LNCAP (cell line): ENCODE measurements at regions not wholly inside any gene's neighbourhood (a gene's known extent, or its start where the extent isn't known, plus 50 kb on each side); places are given as distances from the start of the nearest gene placed in this dataset.

Source experiments
- TF ChIP-seq, protein P1 (sequence below): fragments of 450-650 bp; IDR thresholded peaks from 2 replicates; pipeline ENCODE4 v1.5.1; 2017; ENCODE audit warnings: mild to moderate bottlenecking

DNA sequence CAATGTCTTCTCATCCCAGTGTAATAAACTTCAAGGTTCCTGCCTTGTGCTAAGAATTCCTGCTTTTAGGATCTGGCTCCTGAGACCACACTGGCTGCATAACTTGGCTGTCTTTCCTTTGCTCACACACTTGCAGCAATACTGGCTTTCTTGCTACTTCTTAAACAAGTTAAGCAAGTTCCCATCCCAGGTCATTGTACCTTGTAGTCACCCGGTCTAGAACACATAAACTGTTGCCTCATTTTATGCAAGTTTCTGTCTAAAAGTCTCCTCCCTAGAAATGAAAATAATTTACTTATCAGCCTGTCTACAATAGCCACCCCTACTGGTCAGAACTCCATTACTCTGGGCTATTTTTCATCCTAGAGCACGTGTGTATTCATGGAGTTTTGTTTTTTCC is 887.9 kb upstream of the FAM98A start:
- TF ChIP-seq, protein P1, sequence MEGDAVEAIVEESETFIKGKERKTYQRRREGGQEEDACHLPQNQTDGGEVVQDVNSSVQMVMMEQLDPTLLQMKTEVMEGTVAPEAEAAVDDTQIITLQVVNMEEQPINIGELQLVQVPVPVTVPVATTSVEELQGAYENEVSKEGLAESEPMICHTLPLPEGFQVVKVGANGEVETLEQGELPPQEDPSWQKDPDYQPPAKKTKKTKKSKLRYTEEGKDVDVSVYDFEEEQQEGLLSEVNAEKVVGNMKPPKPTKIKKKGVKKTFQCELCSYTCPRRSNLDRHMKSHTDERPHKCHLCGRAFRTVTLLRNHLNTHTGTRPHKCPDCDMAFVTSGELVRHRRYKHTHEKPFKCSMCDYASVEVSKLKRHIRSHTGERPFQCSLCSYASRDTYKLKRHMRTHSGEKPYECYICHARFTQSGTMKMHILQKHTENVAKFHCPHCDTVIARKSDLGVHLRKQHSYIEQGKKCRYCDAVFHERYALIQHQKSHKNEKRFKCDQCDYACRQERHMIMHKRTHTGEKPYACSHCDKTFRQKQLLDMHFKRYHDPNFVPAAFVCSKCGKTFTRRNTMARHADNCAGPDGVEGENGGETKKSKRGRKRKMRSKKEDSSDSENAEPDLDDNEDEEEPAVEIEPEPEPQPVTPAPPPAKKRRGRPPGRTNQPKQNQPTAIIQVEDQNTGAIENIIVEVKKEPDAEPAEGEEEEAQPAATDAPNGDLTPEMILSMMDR, result no peak

DNA sequence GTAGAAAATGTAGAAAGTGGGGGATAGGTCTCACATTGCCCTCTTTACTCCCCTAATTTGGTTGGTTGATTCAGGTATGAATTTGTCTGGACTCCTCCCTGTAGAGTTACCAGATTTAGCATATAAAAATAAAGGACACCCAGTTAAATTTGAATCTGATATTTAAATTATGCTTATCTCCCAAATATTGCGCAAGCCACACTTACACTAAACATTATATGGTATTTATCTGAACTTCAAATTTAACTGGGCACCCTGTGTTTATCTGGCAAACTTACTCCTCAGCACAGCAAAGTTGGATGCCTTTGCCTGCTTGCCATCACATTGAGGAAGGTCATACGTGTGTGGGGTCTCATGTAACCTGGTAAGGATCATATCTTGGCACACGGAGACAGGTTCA is 882.4 kb upstream of the FAM98A start:
- TF ChIP-seq, protein P1, result no peak

DNA sequence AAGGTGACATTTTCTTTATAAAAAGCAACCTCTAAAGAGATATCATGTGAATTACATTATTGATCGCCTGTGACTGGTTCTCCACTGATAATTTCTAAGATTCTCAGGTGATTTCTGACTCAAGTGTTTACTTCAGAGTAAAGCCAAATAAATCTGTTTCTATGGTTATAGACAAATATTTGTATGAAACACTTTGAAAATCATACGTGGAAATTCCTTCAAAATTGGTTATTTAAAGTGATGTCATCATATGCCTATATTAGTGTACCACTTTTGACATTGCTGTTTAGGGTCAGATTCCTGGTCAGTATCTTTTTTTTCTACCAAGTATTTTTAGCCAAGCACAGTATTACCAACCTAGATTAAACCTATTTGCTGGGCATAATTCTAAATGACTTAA is 881.3 kb upstream of the FAM98A start:
- TF ChIP-seq, protein P1, result no peak

DNA sequence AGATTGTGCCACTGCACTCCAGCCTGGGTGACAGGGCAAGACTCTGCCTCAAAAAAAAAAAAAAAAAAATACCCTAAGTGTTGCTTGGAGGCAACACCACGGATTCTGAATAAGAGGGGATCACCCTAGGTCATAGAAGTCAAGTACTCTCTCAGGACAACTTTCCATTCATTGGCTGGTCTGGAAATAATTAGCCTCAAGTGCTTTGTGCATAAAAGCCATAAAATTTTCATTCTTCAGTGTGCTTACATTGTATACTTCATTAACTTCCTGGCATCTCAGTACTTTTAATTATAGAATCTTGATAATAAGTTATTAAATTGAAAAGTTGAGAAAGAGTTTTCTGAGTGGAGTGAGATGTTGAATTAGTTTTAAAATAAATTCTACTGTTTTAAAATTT is 876.1 kb upstream of the FAM98A start:
- TF ChIP-seq, protein P1, result no peak

DNA sequence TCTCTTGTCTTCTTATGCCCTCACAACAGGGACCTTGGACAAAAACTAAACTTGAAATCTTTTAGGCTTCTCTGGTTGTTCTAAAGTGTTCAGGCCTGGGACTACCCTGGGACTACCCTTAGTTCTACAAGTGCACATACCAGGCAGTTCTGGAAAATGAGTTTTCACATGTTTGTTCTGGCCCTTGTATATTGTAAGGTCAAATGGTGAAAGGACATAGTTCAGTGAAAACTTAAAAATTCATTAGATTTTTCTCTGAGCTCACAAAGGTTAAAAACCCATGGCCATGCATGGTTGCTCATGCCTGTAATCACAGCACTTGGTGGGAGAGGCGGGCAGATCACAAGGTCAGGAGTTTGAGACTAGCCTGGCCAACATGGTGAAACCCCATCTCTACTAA is 875.5 kb upstream of the FAM98A start:
- TF ChIP-seq, protein P1, result no peak

DNA sequence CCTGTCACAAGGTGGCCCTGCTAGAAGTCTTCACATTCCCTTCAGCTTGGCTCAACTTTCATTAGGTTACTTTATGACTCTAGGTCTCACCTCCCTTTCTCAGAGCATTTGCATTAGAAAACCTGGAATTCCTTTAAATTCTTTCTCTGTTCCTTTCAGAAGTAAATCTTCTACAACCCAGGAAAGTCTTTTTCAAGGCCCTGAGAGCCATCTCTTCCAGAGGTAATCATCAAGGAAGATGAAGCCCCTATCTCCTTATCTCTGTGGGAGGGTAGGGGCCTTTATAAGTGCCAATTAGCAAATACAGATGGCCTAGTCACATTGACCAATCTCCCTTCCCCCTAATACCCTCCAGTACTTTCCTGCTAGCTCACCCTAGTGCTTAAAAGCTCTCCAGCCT is 848.0 kb upstream of the FAM98A start:
- TF ChIP-seq, protein P1, result no peak

DNA sequence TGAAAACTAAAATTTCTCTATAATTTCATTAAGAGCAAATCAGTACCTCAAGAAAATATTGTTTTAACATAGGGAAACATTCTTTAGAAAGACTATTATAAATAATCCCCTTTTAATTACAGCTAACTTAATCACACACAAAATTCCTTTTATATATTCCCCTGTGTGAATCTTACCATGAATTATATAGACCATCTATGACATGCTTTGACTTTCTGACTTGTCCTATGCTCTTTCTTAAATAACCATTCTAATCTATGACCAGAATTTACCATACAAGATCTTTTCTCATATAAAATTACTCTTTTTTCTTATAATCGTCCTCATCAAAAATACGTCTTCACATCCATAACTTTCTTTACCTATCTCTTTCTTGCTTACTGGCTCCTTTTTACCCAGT is 824.2 kb upstream of the FAM98A start:
- TF ChIP-seq, protein P1, result no peak

DNA sequence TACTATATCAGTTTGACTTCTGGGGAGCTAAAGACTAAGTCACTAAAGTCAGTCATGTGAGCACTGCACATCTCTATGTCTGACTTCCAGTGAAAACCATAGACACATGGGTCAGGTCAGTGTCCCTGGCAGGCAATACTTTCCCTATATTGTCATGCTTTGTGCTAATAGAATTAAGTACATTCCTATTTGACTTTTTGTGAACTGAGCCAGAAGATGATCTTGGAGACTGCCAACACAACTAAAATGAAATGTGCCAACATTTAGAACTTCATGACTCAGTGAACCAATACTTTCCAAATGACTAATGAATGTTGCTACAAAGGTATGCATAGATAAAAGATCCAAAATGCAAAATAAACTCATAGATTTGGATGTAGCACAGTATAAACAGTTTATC is 820.8 kb upstream of the FAM98A start:
- TF ChIP-seq, protein P1, result no peak
